ENCODE measurements at regions not wholly inside any gene's neighbourhood (a gene's known extent, or its start where the extent isn't known, plus 50 kb on each side); places are given as distances from the start of the nearest gene placed in this dataset.

- TF ChIP-seq ZNF207 (IDR thresholded peaks at IDR 0.05; ENCODE audit: borderline replicate concordance) = no peak
- no peak for TF ChIP-seq ATF3 (IDR thresholded peaks at IDR 0.05; ENCODE audit: borderline replicate concordance, extremely low read depth, low read depth, low read length)
- no peak for TF ChIP-seq EZH2 (IDR thresholded peaks at IDR 0.05; ENCODE audit: borderline replicate concordance, control insufficient read depth, low read depth, low read length)
- TF ChIP-seq SREBF2 (IDR thresholded peaks at IDR 0.05; ENCODE audit: low read length) = no peak
- TF ChIP-seq REST (IDR thresholded peaks at IDR 0.05; ENCODE audit: low read depth, low read length) = no peak
- TF ChIP-seq ATF2 (IDR thresholded peaks at IDR 0.05; ENCODE audit: low read length) = no peak
- no peak for TF ChIP-seq CTCF (IDR thresholded peaks at IDR 0.05 in 2 of 3, conservative IDR thresholded peaks at IDR 0.05 in 1 of 3; ENCODE audit: control insufficient read depth in 2 of 3, extremely low read depth in 1 of 3, insufficient read depth in 1 of 3, low read depth in 3 of 3, low read length in 3 of 3)
- TF ChIP-seq JUND (IDR thresholded peaks at IDR 0.05; ENCODE audit: low read depth, low read length) = no peak
These were observed 692.6 kb downstream of the PCDH17 start for GRCh38 chr13:58324161-58324560.
